GM19397 (cell line): ENCODE measurements at regions not wholly inside any gene's neighbourhood (a gene's known extent, or its start where the extent isn't known, plus 50 kb on each side); places are given as distances from the start of the nearest gene placed in this dataset.
"Not testable (repeated sequence)": the region's sequence is repeated elsewhere in the genome, so short reads cannot be mapped to it uniquely, and the experiment has no call there.

Source experiments
- ATAC-seq: cut with Tn5 transposase; IDR thresholded peaks from one replicate; pipeline ENCODE4 v1.9.1; 2021; ENCODE audit warnings: mild to moderate bottlenecking, moderate library complexity; ENCODE audit not compliant: unreplicated experiment

DNA sequence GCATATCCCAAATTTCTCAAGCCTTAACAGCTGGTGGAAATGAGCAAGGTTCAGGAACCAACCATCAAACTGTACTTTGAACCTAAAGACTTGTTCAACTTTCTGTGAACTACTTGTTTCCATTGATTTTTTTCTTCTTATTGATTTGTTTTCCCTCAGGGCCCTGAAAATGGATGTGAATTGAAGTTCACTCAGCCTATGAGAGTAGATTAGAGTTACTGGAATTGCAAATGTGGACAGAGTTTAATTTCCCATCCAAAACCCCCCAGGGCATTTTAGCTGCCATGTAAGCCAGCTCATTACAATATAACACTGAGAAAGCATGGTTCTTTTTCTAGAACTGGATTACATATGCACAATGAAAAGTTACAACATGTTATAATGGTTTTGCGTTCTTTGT, 1105.7 kb downstream of the REEP3 start:
- no peak for ATAC-seq

DNA sequence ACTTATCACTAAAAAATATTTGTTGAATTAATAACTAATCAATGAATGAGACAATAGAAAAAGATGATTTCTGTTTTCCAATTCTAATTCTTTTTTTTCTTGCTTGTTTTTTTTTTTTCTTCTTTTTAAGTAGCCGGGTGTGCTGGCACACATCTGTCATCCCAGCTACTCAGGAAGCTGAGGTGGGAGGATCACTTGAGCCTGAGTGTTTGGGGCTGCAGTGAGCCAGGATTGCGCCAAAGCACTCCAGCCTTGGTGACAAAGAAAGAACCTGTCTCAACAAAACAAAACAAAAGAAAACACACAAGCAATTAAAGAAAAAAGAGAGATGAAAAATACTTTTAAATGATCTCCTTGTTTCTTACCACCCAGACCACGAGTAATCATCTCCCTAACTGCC, 1109.3 kb downstream of the REEP3 start:
- ATAC-seq = no peak

DNA sequence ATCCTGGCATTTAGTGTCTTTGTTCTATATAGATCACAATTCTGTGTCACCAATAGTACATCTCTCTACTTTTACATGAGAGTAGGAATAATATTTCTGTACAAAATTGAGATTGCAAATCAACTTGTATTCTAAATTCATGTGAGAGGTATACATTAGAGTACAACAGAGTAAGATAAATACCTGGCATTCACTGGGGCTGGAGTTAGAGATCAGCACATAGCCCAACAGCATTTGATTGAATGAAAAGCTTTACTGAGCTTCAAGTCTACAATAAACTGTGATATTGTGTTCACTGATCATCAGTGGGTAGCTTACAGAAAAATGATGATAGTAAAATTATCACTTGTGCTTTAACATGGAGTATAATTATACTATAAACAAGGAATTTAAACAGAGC, 1114.7 kb downstream of the REEP3 start:
- no peak for ATAC-seq

DNA sequence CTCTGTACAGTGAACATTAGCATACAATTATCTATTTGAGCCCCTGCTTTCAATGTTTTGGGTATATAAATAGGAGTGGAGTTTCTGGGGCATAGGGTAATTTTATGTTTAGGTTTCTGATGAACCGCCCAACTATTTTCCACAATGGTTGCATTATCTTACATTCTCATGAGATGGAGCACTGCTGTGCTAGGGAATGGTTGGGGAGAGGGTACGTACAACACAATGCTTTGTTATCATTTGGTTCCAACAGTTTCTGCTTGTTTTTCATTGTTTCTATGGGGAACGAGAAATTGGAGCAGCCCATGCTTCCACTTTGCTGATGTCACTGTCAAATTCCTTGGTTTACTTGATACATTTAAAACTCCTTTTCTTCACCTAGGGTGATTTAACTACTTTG, 1115.3 kb downstream of the REEP3 start:
- ATAC-seq = no peak

DNA sequence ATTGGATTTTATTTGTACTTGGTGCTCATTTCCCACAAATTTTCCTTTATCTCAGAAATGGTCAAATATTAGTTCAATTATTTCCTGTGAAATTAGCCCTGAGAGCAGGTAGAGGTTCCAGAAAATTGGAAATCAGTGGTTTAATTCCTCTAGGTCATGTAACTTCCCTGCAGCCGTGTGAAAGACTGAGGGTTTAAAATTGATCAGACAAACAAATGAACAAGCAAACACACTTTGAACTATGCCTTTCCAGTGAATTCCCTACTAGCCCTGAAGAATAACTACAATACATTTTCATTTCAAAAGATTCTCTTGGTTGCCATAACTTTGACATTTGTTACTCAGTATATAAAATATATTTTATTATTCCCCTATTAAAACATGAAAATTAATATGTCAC, 1116.7 kb downstream of the REEP3 start:
- no peak for ATAC-seq

DNA sequence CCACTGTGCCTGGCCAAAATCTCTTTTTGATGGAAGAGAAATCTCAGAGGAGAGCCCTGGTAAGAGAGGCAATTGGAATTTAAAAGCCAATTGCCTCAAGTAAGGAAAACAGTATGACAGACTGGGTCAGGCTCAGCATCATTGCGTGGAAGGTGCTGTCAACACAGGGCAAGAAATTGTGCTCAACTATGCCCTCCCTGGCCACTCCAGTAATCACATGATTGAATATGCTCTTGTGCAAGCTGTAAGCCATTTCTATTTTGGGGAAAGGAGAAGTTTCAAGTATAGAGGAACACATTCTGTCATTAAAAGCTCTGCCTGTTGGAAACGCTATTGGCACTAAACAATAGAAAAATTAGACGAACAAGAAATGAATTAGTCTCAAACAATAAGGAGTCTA, 1127.7 kb downstream of the REEP3 start:
- ATAC-seq = no peak

DNA sequence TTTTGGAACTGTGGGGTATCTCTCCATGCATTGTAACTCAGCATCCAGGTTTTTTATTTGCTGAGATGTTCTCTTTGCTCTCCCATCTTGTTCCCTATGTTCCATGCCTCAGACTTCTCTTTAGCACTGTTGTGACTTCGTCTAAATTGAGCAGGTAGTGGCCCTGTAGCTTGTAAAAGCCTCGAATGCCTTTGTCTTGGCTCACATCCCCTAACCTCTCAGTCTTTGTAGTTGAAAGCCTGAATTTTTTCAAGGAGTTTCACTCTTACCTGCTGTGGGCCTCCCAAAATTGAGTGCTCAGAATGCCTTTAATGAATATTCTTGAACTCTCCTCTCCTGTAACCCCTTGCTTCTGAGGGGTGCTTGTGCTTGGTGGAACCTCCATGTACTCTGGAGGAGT, 1137.3 kb downstream of the REEP3 start:
- ATAC-seq = no peak

DNA sequence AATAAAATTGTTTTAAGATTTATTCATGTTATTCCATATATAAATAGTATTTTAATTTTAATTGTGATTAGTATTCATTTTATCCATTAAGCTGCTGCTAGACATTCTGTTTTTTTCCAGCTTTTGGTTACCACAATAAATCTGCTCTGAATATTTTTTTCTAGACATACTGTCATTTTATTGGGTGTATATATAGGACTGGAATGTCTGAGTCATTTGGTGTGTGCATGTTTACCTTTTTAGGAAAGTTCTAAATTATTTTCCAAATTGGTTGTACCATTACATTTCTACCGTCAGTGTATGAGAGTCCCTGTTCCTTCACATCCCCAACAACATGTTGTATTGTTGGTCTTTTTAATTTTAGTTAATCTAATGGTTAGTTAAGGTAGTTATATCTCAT, 1138.1 kb downstream of the REEP3 start:
- no peak for ATAC-seq

DNA sequence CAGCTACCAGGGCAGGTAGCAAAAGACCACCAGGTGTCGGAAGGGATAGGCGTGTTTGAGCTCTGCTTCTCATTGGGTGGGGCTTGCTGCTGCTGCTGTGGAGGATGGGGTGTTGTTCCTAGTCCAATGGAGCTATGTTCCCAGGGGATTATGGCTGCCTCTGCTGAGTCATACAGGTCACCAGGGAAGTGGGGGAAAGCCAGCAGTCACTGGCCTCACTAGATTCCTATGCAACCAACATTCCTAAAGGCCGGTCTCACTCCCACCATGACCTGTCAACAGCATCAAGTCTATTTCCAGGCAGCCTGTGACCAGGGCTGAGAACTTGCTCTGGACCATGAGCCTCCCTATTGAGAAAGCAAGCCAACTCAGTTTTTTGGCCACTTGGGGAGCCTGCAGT, 1160.8 kb downstream of the REEP3 start:
- ATAC-seq = no peak

DNA sequence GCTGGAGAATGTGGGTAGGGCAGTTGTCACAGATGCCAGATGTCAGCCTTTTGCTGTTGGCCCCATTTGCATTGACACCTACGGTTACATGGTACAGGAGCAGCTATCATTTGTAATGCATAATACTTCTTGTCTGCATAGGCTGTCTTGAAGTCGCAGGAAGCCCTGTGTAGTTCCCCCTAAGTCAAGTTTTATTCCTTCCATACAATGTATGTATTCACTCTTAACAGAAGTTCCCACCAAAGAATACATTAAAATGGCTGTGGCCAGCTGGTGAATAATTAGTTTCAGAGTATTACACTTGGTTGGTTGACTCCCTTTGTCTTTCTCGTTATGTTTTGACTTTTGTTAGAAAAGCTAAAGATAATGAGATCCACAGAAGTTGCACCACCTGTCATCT, 1169.0 kb downstream of the REEP3 start:
- ATAC-seq = no peak

DNA sequence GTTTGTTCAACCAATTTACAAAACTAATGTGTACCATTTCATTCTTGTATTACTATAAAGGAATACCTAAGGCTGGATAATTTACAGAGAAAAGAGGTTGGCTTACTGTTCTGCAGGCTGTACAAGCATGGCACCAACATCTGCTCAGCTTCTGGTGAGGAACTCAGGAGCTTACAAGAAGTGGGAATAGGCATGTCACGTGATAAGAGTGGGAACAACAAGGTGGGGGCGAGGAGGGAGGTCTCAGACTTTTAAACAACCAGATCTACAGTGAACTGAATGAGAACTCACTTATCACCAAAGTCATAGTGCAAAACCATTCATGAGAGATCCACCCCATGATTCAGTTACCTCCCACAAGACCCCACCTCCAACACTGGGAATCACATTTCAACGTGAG, 1178.0 kb downstream of the REEP3 start:
- no peak for ATAC-seq

DNA sequence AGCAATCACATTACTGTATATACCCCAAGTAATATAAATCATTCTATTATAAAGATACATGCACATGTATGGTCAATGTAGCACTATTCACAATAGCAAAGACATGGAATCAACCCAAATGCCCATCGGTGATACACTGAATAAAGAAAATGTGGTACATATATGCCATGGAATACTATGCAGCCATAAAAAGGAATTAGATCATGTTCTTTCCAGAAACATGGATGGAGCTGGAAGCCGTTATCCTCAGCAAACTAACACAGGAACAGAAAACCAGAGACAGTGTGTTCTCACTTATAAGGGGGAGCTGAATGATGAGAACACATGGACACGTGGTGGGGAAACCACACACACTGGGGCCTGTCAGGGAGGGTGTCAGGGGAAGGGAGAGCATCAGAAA, 1180.9 kb downstream of the REEP3 start:
- not testable (repeated sequence) for ATAC-seq

DNA sequence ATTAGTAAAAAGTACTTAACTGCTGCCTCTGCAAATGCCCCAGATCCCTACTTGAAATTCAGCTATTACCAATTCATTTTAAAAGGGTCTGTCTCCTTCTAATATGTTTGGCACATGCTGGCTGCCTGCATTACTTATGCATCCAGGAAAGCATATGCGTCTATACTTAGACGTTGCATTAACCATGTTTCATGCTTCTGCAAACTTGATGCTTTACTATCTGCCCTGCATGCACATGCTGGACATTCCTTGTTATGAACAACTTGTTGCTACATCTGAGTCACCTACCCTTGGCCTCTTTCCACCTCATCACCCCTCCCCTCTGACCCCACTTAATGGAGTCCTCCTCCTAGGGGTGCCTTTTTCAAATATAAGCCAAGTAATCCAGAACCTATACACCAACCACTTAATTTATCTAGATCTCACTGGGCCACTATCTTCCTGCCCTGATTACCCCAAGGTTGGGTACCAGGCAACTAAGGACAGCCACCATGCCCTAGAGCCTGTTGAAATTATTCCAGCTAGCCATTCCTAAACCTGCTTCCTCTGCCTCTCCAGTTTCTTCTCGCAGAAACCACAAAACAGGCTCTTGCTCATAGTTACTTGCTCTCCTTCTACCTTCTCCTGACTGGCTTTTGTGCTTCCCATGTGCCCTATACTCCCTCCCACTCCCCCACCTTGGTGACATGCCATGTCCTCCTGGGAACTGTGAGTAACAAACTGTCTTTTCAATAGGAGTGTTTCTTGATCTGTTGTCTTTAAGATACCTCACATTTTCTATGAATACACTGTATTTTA, 1187.9 kb downstream of the REEP3 start:
- ATAC-seq = no peak

DNA sequence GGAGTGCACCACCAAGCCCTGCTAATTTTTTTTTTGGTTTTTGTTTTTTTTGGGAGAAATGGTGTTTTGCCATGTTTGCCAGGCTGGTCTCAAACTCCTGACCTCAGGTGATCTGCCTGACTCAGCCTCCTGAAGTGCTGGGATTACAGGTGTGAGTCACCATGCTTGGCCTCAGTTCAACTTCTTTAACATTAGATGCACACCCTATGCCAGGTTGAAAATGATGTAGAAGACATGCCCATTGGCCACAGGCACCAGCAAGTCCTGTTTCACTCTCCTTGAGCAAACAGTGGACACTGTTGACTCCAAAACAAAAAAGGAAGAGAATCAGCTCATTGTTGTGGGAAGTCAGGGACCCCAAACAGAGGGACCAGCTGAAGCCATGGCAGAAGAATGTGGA, 1205.3 kb downstream of the REEP3 start:
- ATAC-seq = no peak

DNA sequence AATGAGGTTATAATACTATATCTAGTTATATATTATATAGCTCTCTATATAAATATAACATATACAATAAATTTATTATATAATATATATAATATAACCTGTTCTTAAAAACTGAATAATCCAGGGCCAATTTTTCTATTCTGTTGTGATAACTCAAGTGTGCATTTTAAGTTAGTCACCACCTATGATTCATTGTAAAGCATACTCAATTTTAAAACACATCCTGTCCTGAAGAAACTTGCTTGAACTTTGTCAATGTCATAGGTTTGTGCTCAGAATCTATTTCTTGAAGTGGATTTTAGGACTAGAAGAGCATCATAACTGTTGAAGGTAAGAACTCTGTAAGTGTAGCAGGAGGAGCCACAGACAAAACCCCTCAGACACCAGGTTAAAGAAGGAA, 1209.8 kb downstream of the REEP3 start:
- no peak for ATAC-seq

DNA sequence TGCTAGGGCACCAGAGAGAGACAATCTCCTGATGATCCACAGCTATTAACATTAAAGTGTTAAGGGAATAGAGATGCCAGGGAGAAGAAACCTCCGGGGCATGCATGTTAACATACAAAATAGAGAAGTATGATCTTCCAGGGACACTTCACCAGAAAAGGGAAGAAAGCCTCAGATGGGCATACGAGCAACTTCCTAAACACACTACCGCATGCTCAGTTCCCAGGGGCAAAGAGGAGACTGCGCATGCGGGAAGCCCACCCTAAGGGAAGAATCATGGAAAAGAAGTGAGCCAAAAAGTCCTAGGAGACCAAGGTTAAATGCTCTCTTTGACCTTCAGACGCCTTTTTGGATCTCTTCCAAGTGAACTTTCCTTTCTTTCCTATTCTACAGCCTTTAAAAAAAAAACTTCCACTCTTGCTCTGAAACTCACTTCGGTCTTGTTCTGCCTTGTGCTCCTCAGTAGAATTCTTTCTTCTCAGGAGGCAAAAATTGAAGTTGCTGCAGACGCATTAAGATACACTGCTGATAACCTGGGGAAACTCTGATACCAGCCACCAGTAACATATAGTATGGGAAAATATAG, 1211.3 kb downstream of the REEP3 start:
- ATAC-seq = no peak

DNA sequence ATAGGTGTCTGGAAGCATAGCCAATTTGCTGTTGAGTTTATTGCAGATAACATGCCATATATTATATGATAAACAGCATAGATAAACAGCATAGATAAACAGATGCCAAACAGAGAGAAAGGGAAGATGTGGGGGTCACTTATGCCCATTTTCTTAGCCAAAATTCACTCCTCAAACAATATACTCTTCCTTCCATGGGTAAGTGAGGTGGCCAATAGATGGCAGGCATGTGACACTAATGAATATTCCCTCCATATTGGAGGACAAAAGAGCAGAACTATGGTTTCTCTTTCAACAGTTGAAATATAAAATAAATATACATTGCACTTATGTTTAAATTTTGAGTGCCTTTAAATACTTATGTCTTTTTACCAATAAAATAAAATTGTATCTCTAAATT, 1212.8 kb downstream of the REEP3 start:
- no peak for ATAC-seq

DNA sequence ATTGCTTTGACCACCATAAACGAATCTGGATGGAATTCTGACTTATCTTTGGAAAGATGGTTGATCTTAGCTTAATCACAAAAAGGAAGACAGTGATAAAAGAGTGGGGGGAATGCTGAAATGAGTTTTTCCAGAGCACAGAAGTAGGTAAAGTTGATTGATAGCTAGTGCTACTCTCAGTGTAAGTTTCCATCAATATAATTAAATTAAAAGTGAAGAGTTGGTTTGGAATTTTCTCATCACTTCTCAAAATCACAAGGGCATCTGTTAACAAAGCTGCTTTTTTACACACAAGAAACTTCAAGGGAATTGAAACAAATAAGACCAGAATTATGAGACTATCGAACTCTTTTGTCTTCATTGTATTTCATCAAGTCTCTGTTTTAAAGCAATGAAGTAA, 1217.3 kb downstream of the REEP3 start:
- ATAC-seq = no peak

DNA sequence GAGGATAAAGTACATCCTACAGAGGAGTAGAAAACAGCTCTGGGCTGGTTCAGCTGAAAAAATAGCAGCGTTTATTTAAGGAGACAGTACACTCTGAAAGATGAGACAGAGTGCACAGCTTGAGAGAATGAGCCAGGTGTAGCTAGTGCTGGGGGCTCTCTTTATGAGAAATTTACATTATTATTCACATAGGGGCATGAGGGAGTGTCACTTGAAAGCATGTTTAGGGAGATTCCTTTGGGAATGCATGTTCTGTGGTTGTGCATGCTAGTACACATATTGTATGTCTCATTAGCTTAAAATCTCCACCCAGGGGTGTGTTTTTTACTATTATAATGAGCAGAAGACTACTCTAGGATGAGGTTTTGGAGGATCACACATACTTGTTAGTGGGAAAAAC, 1224.4 kb downstream of the REEP3 start:
- no peak for ATAC-seq

DNA sequence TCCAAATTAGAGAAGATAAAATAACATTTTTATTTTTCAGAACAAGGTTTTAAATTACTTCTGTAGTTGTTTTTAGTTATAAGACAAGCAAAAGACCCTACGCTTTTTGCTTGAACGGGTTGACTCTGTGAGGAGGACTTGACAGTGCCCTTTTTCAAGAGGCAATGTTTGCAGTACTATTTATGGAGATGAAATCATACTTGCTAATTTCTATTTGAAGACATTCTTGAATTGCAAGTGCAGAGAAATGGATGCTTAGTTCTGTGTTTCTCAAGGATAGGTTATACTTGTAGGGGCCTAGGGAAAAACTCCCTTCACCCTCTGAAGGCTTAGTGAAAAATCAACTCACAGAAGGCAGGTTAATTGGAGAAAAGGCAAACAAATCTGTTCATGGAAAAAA, 1229.5 kb downstream of the REEP3 start:
- ATAC-seq = no peak

DNA sequence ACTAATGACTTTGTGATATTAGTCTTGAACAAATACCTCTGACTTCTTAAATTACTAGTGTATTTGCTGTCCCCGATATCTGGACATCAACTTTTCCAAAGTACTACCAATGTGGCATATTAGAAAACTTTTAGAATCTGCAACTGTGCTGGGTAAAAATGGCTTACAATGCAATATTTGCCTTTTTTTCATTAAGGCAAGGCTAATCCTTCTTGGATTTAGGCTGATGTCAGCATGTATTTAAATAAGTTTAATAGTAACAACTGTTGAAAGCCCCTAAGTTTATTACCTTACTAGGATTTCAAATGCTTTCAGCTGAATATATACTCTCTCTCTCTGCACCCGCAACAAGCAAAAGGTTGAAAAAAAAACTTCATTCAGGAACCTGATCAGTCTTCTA, 1232.3 kb downstream of the REEP3 start:
- ATAC-seq = no peak

DNA sequence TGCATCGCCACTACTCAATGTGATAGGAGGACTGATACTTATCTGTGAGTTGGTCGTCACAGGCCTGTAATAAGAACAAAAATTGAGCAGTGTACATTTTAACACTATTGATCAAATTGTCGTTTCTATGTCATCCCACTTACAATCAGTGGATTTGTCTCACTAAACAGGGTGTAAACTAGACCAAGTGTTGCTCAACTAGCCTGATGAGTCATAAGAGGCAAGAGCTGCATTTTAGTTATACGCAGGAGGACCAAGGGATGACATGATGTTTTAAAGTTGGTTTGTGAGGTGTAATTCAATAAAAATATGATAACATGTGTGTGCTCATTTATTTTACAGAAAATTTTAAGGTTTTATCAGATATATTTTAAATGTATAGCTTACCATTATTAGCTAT, 1239.2 kb downstream of the REEP3 start:
- no peak for ATAC-seq

DNA sequence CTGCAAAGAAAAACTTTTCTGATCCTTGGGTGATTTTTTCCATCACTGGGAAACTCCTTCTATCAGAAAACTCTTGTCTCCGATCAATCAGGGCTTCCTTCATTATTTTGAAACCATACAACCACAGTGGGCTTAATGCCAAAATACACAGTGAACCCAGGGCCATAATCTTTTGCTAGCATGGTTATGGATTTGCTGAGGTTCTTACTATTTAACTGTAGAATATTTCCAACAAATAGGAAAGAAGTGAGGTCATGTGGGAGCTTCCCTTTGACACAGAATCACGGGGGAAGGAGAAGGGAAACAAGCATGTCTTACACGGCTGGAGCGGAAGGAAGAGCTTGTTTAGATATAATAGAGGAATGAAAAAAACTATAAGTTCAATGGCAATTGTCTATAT, 1241.7 kb downstream of the REEP3 start:
- ATAC-seq = no peak
